ENCODE measurements at regions not wholly inside any gene's neighbourhood (a gene's known extent, or its start where the extent isn't known, plus 50 kb on each side); places are given as distances from the start of the nearest gene placed in this dataset.

DNA sequence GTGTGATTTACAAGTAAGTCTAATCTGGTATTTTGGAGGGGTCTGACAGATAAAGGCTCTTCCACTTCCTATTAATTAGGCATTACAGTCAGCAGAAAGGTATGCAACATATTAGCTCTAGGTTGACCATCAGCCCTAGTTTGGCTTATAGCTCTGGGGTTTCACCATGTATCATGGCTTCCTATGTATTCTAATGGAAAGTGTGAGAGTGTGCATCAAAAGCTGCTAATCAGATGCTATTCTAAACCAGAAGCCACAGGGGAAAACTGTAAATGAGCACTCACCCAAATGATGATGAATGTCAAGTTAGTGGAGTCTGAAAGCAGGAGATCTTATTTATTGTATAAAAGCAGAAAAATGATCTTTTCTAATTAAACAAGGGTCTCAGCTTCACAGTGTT is 149.2 kb upstream of the MITF start:
- Histone ChIP-seq H3K4me2 (no peak overlapping the region), H3K9ac (no peak overlapping the region), H3K27ac (ENCODE audit: low read depth in 2 of 2, low read length in 1 of 2) (no peak overlapping the region), H2AFZ (ENCODE audit: low read depth) (no peak overlapping the region), H3K9me3 (no peaks in the 10 kb centered on the region), H3K4me3 (ENCODE audit: low read depth in 2 of 2, low read length in 1 of 2) (no peak overlapping the region), H3K36me3 (replicated peaks in 1 of 2; ENCODE audit: control insufficient read depth in 1 of 2, insufficient read depth in 2 of 2, low read length in 1 of 2) (no peaks in the 10 kb centered on the region), H3K4me1 (ENCODE audit: control insufficient read depth in 1 of 2, insufficient read depth in 2 of 2, low read depth in 1 of 2, low read length in 1 of 2) (no peaks in the 10 kb centered on the region), H3K9me2 (no peaks in the 10 kb centered on the region), H3K79me2 (ENCODE audit: insufficient read depth) (no peaks in the 10 kb centered on the region), H3F3A (replicated peaks; ENCODE audit: insufficient read depth) (no peaks in the 10 kb centered on the region), H3K27me3 (ENCODE audit: insufficient read depth) (no peaks in the 10 kb centered on the region), H4K20me1 (ENCODE audit: insufficient read depth) (no peaks in the 10 kb centered on the region)
- TF ChIP-seq RAD21 (IDR thresholded peaks at IDR 0.05; ENCODE audit: low read length) (no peak), FOSL2 (IDR thresholded peaks at IDR 0.05; ENCODE audit: borderline replicate concordance, low read depth) (no peak), GABPA (IDR thresholded peaks at IDR 0.05; ENCODE audit: low read depth) (no peak), MXI1 (IDR thresholded peaks at IDR 0.05; ENCODE audit: low read depth, low read length) (no peak), EP300 (IDR thresholded peaks at IDR 0.05; ENCODE audit: borderline replicate concordance in 1 of 2, low read depth in 1 of 2, low read length in 1 of 2) (no peak), RCOR1 (IDR thresholded peaks at IDR 0.05; ENCODE audit: low read length) (no peak), ELF1 (IDR thresholded peaks at IDR 0.05) (no peak), YY1 (IDR thresholded peaks at IDR 0.05; ENCODE audit: low read depth) (no peak), EZH2phosphoT487 (IDR thresholded peaks at IDR 0.05; ENCODE audit: borderline replicate concordance, low read depth) (no peak), FOXJ3 (CRISPR knock-in tag; IDR thresholded peaks at IDR 0.05) (no peak), SIN3A (IDR thresholded peaks at IDR 0.05; ENCODE audit: borderline replicate concordance, low read depth, low read length) (no peak), RFX5 (IDR thresholded peaks at IDR 0.05; ENCODE audit: low read length) (no peak)
- TF ChIP-seq, protein P1, sequence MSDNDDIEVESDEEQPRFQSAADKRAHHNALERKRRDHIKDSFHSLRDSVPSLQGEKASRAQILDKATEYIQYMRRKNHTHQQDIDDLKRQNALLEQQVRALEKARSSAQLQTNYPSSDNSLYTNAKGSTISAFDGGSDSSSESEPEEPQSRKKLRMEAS (IDR thresholded peaks at IDR 0.05; ENCODE audit: low read depth), result no peak
- TF ChIP-seq, protein P2, sequence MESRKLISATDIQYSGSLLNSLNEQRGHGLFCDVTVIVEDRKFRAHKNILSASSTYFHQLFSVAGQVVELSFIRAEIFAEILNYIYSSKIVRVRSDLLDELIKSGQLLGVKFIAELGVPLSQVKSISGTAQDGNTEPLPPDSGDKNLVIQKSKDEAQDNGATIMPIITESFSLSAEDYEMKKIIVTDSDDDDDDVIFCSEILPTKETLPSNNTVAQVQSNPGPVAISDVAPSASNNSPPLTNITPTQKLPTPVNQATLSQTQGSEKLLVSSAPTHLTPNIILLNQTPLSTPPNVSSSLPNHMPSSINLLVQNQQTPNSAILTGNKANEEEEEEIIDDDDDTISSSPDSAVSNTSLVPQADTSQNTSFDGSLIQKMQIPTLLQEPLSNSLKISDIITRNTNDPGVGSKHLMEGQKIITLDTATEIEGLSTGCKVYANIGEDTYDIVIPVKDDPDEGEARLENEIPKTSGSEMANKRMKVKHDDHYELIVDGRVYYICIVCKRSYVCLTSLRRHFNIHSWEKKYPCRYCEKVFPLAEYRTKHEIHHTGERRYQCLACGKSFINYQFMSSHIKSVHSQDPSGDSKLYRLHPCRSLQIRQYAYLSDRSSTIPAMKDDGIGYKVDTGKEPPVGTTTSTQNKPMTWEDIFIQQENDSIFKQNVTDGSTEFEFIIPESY (IDR thresholded peaks at IDR 0.05; ENCODE audit: borderline replicate concordance, low read depth), result no peak
- TF ChIP-seq, protein P3, sequence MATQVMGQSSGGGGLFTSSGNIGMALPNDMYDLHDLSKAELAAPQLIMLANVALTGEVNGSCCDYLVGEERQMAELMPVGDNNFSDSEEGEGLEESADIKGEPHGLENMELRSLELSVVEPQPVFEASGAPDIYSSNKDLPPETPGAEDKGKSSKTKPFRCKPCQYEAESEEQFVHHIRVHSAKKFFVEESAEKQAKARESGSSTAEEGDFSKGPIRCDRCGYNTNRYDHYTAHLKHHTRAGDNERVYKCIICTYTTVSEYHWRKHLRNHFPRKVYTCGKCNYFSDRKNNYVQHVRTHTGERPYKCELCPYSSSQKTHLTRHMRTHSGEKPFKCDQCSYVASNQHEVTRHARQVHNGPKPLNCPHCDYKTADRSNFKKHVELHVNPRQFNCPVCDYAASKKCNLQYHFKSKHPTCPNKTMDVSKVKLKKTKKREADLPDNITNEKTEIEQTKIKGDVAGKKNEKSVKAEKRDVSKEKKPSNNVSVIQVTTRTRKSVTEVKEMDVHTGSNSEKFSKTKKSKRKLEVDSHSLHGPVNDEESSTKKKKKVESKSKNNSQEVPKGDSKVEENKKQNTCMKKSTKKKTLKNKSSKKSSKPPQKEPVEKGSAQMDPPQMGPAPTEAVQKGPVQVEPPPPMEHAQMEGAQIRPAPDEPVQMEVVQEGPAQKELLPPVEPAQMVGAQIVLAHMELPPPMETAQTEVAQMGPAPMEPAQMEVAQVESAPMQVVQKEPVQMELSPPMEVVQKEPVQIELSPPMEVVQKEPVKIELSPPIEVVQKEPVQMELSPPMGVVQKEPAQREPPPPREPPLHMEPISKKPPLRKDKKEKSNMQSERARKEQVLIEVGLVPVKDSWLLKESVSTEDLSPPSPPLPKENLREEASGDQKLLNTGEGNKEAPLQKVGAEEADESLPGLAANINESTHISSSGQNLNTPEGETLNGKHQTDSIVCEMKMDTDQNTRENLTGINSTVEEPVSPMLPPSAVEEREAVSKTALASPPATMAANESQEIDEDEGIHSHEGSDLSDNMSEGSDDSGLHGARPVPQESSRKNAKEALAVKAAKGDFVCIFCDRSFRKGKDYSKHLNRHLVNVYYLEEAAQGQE (IDR thresholded peaks at IDR 0.05; ENCODE audit: low read depth, low read length), result no peak
- TF ChIP-seq, protein P4, sequence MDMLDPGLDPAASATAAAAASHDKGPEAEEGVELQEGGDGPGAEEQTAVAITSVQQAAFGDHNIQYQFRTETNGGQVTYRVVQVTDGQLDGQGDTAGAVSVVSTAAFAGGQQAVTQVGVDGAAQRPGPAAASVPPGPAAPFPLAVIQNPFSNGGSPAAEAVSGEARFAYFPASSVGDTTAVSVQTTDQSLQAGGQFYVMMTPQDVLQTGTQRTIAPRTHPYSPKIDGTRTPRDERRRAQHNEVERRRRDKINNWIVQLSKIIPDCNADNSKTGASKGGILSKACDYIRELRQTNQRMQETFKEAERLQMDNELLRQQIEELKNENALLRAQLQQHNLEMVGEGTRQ (IDR thresholded peaks at IDR 0.05; ENCODE audit: borderline replicate concordance, low read depth, low read length), result no peak
- DNase-seq, result no peak
- CTCF ChIA-PET, result interaction anchor here (1.3 kb wide), 1 partner anchor 9 kb away, joined by 4 read pairs; no protein-coding TSS in a partner anchor
- POLR2A ChIA-PET, result no interaction called here

Data from SK-N-SH (cell line).